ENCODE measurements at regions not wholly inside any gene's neighbourhood (a gene's known extent, or its start where the extent isn't known, plus 50 kb on each side); places are given as distances from the start of the nearest gene placed in this dataset.

DNA sequence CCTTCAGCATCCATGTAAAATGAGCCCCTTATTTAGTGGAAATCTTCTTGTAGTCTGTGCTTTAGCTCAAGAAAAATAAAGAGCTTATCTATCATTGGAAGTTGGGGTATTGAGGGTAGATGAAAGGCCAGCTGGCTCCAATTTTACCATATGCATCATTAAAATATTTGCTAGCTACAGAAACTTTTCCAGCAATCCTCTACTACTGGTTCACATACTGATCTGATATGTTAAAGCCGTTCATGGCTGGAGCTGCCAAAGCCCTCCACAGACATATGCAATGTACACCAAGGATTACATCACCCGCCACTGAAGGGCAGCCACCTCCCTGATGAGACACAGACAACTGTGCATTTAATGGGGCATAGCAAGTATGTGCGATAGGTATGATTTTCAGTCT is 1205.3 kb downstream of the GALC start:
- intact Hi-C loops (cut with DNase I; ENCODE audit: low total_unique reads), result no loop called here
- TF ChIP-seq, protein P1, sequence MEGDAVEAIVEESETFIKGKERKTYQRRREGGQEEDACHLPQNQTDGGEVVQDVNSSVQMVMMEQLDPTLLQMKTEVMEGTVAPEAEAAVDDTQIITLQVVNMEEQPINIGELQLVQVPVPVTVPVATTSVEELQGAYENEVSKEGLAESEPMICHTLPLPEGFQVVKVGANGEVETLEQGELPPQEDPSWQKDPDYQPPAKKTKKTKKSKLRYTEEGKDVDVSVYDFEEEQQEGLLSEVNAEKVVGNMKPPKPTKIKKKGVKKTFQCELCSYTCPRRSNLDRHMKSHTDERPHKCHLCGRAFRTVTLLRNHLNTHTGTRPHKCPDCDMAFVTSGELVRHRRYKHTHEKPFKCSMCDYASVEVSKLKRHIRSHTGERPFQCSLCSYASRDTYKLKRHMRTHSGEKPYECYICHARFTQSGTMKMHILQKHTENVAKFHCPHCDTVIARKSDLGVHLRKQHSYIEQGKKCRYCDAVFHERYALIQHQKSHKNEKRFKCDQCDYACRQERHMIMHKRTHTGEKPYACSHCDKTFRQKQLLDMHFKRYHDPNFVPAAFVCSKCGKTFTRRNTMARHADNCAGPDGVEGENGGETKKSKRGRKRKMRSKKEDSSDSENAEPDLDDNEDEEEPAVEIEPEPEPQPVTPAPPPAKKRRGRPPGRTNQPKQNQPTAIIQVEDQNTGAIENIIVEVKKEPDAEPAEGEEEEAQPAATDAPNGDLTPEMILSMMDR (IDR thresholded peaks at IDR 0.05), result no peak
- no peak for TF ChIP-seq POLR2A (IDR thresholded peaks at IDR 0.05)
- no peak overlapping the region for H3K4me3 ChIP-seq (ENCODE audit: low read depth, poor library complexity, severe bottlenecking)
- no peak for DNase-seq (ENCODE audit: low spot score in 2 of 2)
- 79 to 83% methylated on average over 3 of the region's 3 CpGs for WGBS, 2 donors

DNA sequence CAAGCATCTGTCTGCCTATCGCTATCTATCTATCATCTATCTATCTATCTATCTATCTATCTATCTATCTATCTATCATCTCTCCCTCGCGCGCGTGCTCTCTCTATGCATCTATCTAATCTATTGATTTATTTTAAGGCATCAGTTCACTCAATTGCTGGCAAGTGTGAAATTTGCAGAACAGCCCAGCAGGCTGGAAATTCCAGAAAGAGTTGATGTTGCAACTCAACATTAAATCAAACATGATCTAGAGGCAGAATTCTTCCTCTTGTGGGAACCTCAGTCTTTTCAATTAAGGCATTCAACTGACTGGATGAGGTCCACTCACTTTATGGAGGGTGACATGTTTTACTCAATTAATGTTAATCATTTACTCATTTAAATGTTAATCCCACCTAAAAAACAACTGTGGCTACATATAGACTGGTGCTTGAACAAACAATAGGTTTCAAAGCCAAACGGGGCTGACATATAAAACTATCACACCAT is 1210.8 kb downstream of the GALC start:
- WGBS, 2 donors, result 86 to 88% methylated on average over 6 of the region's 6 CpGs
- intact Hi-C loops (cut with DNase I; ENCODE audit: low total_unique reads), result no loop called here
- DNase-seq (ENCODE audit: low spot score in 2 of 2), result no peak
- TF ChIP-seq POLR2A (IDR thresholded peaks at IDR 0.05), result no peak
- TF ChIP-seq, protein P1 (IDR thresholded peaks at IDR 0.05), result no peak
- no peak overlapping the region for H3K4me3 ChIP-seq (ENCODE audit: low read depth, poor library complexity, severe bottlenecking)

DNA sequence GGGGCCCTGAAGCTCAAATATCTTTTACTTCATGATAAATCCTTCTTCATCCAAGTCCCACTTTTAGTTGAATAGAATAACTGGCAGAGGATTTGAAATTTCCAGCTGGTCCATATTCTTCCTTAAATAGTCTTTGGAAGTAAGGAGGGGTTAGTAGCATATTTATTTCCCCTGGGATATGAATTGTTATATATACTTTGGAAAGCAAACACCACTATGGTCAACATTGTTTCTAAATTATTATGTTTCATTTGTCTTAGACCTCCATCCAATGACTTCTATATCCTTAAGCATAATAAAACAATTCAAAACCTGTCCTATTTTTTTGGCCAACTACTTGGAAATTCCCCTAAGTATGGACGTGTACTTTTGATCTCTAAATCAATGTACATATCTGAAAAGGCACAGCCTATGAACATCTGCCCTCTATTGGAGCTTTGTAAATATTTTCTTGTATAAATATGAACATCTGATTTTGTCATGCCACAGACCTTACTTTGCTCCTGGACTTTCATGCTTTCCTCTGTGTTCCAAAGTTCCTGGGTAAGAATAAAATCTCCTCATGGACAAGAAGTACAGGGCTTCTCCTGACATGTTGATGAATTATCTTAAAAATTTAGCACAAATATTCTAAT is 1212.0 kb downstream of the GALC start:
- no peak overlapping the region for H3K4me3 ChIP-seq (ENCODE audit: low read depth, poor library complexity, severe bottlenecking)
- intact Hi-C loops (cut with DNase I; ENCODE audit: low total_unique reads), result no loop called here
- 23 to 27% methylated on average over 1 of the region's 1 CpG for WGBS, 2 donors
- DNase-seq (ENCODE audit: low spot score in 2 of 2), result no peak
- TF ChIP-seq POLR2A (IDR thresholded peaks at IDR 0.05), result no peak
- TF ChIP-seq, protein P1 (IDR thresholded peaks at IDR 0.05), result no peak

- 60 to 63% methylated on average over 2 of the region's 2 CpGs for WGBS, 2 donors
- no peak overlapping the region for H3K4me3 ChIP-seq (ENCODE audit: low read depth, poor library complexity, severe bottlenecking)
- DNase-seq (ENCODE audit: low spot score in 2 of 2), result no peak
- intact Hi-C loops (cut with DNase I; ENCODE audit: low total_unique reads), result no loop called here
- no peak for TF ChIP-seq POLR2A (IDR thresholded peaks at IDR 0.05)
- TF ChIP-seq, protein P1 (IDR thresholded peaks at IDR 0.05), result no peak
Measured at GRCh38 chr14:86780461-86780860, 1212.5 kb downstream of the GALC start.

DNA sequence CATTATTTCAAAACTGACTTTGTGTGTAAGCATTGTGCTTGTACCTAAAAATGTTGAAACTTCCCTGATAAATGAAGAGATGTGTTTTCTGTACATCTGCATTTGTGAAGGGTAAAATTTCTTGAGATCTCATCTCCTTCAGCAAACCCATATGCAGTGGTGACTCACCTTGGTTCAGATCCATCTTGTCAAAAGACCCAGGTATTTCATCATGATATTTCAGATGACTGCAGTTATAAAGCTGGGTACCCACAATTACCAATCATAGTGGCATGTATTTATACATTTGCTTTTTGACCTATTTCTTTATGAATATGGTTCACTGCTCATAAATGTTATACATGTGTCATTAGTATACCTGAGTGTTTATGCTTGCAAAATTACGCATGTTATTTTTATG is 1213.6 kb downstream of the GALC start:
- no peak for DNase-seq (ENCODE audit: low spot score in 2 of 2)
- H3K4me3 ChIP-seq (ENCODE audit: low read depth, poor library complexity, severe bottlenecking), result no peak overlapping the region
- intact Hi-C loops (cut with DNase I; ENCODE audit: low total_unique reads), result no loop called here
- TF ChIP-seq, protein P1 (IDR thresholded peaks at IDR 0.05), result no peak
- TF ChIP-seq POLR2A (IDR thresholded peaks at IDR 0.05), result no peak
- 76 to 90% methylated on average over 1 of the region's 1 CpG for WGBS, 2 donors
